GDM1 (cell line): ENCODE measurements at regions not wholly inside any gene's neighbourhood (a gene's known extent, or its start where the extent isn't known, plus 50 kb on each side); places are given as distances from the start of the nearest gene placed in this dataset.
"Not testable (repeated sequence)": the region's sequence is repeated elsewhere in the genome, so short reads cannot be mapped to it uniquely, and the experiment has no call there.

Source experiments
- DNase-seq: peaks from one replicate; lab custom pipeline; 2025; lab: John Stamatoyannopoulos, UW

- no peak for DNase-seq
Observed at GRCh38 chr4:20046931-20047677, 204.6 kb upstream of the SLIT2 start.

GRCh38 chr4:20046179-20046578 lies 205.5 kb upstream of the SLIT2 start:
- no peak for DNase-seq

- DNase-seq = no peak
Observed at GRCh38 chr4:20044966-20045365, 206.7 kb upstream of the SLIT2 start.

GRCh38 chr4:20044502-20044911 lies 207.2 kb upstream of the SLIT2 start:
- no peak for DNase-seq

- DNase-seq = no peak
Observed at GRCh38 chr4:20043991-20044390, 207.7 kb upstream of the SLIT2 start.

- no peak for DNase-seq
Observed at GRCh38 chr4:20042769-20043168, 208.9 kb upstream of the SLIT2 start.

- DNase-seq = no peak
Observed at GRCh38 chr4:20041839-20042407, 209.8 kb upstream of the SLIT2 start.

- DNase-seq = no peak
Observed at GRCh38 chr4:20037745-20038144, 214.0 kb upstream of the SLIT2 start.

- DNase-seq = no peak
Observed at GRCh38 chr4:20030108-20030507, 221.6 kb upstream of the SLIT2 start.

- no peak for DNase-seq
Observed at GRCh38 chr4:20028645-20029044, 223.1 kb upstream of the SLIT2 start.

GRCh38 chr4:20026456-20026855 lies 225.2 kb upstream of the SLIT2 start:
- no peak for DNase-seq

- no peak for DNase-seq
Observed at GRCh38 chr4:20022471-20022870, 229.2 kb upstream of the SLIT2 start.

- no peak for DNase-seq
Observed at GRCh38 chr4:20020056-20020455, 231.6 kb upstream of the SLIT2 start.

GRCh38 chr4:20019310-20020015 lies 232.2 kb upstream of the SLIT2 start:
- no peak for DNase-seq

- DNase-seq = no peak
Observed at GRCh38 chr4:20017777-20018115, 234.0 kb upstream of the SLIT2 start.

GRCh38 chr4:20017070-20017776 lies 234.5 kb upstream of the SLIT2 start:
- DNase-seq = no peak

GRCh38 chr4:20015636-20016224 lies 236.0 kb upstream of the SLIT2 start:
- no peak for DNase-seq

GRCh38 chr4:20003836-20004558 lies 247.7 kb upstream of the SLIT2 start:
- DNase-seq = not testable (repeated sequence)

GRCh38 chr4:19999775-20000414 lies 251.8 kb upstream of the SLIT2 start:
- no peak for DNase-seq

- no peak for DNase-seq
Observed at GRCh38 chr4:19999276-19999675, 252.4 kb upstream of the SLIT2 start.

GRCh38 chr4:19993242-19993641 lies 258.5 kb upstream of the SLIT2 start:
- no peak for DNase-seq
